NCI-H1436 treated with DMSO at 0.1 percent for 48 hours (cell line): ENCODE measurements at regions not wholly inside any gene's neighbourhood (a gene's known extent, or its start where the extent isn't known, plus 50 kb on each side); places are given as distances from the start of the nearest gene placed in this dataset.

Experiments used
- DNase-seq: peaks from one replicate; lab custom pipeline; 2025; lab: John Stamatoyannopoulos, UW

- no peak for DNase-seq
These were observed 747.6 kb downstream of the RFPL4B start for GRCh38 chr6:113094779-113095178.

GRCh38 chr6:113095841-113096240 lies 748.7 kb downstream of the RFPL4B start:
- DNase-seq: no peak

- DNase-seq: no peak
These were observed 754.4 kb upstream of the MARCKS start for GRCh38 chr6:113102761-113103160.

GRCh38 chr6:113103634-113104361 lies 753.3 kb upstream of the MARCKS start:
- no peak for DNase-seq

GRCh38 chr6:113104541-113104940 lies 752.6 kb upstream of the MARCKS start:
- no peak for DNase-seq

- no peak for DNase-seq
These were observed 752.2 kb upstream of the MARCKS start for GRCh38 chr6:113104951-113105350.

GRCh38 chr6:113110211-113110610 lies 746.9 kb upstream of the MARCKS start:
- no peak for DNase-seq

- DNase-seq: no peak
These were observed 745.6 kb upstream of the MARCKS start for GRCh38 chr6:113111550-113111949.

GRCh38 chr6:113112086-113112485 lies 745.1 kb upstream of the MARCKS start:
- DNase-seq: no peak

- no peak for DNase-seq
These were observed 741.9 kb upstream of the MARCKS start for GRCh38 chr6:113115196-113115595.

GRCh38 chr6:113120224-113120581 lies 736.9 kb upstream of the MARCKS start:
- DNase-seq: no peak

GRCh38 chr6:113120582-113121285 lies 736.4 kb upstream of the MARCKS start:
- no peak for DNase-seq

- no peak for DNase-seq
These were observed 735.6 kb upstream of the MARCKS start for GRCh38 chr6:113121571-113121970.

GRCh38 chr6:113122060-113122459 lies 735.1 kb upstream of the MARCKS start:
- no peak for DNase-seq

- no peak for DNase-seq
These were observed 731.5 kb upstream of the MARCKS start for GRCh38 chr6:113125626-113126025.

- no peak for DNase-seq
These were observed 729.2 kb upstream of the MARCKS start for GRCh38 chr6:113127786-113128419.

- DNase-seq: no peak
These were observed 728.5 kb upstream of the MARCKS start for GRCh38 chr6:113128661-113129060.

- DNase-seq: no peak
These were observed 727.2 kb upstream of the MARCKS start for GRCh38 chr6:113129991-113130390.

- no peak for DNase-seq
These were observed 719.7 kb upstream of the MARCKS start for GRCh38 chr6:113137426-113137825.

- DNase-seq: no peak
These were observed 716.4 kb upstream of the MARCKS start for GRCh38 chr6:113140721-113141120.

- DNase-seq: no peak
These were observed 715.2 kb upstream of the MARCKS start for GRCh38 chr6:113141901-113142300.

GRCh38 chr6:113142671-113143174 lies 714.4 kb upstream of the MARCKS start:
- no peak for DNase-seq

- no peak for DNase-seq
These were observed 713.9 kb upstream of the MARCKS start for GRCh38 chr6:113143206-113143605.
